NCI-H2107 (cell line): ENCODE measurements at regions not wholly inside any gene's neighbourhood (a gene's known extent, or its start where the extent isn't known, plus 50 kb on each side); places are given as distances from the start of the nearest gene placed in this dataset.

ENCODE experiments used
- DNase-seq: peaks from one replicate; lab custom pipeline; 2025; lab: John Stamatoyannopoulos, UW

GRCh38 chr10:108850138-108850854, 1073.0 kb downstream of the XPNPEP1 start:
- no peak for DNase-seq

DNA sequence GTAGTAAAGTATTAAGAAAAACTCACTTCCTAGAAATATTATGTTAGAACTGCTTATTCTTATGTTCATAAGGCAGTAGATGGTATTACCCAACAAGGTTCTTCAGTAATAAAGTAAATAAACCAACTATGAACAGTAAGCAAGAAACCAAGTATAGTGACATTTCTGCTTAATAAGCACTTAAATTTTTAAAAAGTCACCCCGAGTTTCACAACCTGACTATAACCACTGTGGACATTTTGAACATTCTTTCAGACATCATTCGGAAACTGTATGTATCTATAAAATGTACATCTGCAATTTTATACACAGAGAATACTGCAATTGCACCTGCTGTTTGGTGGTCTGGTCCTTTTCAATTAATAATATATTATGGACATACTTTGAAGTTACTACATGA, 1073.6 kb downstream of the XPNPEP1 start:
- DNase-seq: no peak

DNA sequence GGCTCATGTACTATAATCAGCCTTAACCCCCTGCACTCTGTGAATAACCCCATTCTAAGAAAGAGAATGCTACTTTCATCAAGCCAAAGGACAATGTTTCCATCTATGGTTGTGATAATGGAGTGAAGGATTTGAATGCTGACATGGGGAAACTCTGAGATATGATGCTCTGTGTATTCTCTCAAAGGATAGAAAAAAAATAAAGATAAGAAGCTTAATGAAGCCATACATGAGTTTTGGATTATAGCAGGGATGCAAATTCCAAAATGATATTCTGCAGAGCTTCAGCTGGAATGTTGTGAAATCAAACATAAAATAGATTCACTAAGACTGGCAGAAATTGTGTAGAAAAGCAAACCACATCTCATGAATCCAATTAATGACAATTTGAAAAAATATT, 1074.1 kb downstream of the XPNPEP1 start:
- DNase-seq: no peak

- DNase-seq: no peak
Observed at GRCh38 chr10:108848046-108848445, 1075.3 kb downstream of the XPNPEP1 start.

DNA sequence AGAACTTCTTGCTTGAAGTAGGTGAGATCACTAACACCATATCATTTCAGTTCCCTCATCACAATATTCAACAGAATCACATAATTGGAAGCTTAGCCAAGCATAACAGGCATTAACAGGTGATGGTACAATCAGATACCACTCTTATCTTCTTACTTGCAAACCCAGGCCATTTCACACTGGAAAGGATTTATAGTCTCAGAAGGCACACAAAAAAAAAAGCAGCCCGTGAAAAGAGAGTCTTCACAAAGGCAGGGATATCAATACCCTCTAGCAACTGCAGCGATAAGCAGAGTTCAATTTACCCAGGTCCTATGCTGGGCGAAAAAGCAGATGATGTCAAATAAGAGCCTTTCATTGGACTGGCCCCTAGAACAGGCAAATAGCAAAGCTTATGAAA, 1082.4 kb downstream of the XPNPEP1 start:
- DNase-seq: no peak

- DNase-seq: no peak
Observed at GRCh38 chr10:108836362-108836761, 1086.9 kb downstream of the XPNPEP1 start.

DNA sequence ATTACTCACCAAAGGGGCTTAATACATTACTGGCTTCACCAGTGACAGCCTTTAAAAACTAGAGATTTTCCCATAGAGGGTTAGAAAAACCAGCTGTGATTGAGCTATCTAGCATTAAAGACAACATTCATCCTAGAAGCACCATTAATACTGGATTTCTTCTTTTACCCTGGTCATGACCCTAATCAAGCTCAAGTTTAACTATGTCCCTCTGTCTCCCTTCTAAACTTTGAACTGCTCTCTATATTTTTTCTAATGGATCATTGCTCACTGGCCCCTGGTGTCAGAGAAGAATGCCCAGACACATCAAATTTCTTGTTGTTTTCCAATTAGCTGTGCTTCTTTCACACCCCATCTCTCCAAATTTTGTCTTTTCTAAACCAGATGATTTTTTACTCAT, 1101.3 kb downstream of the XPNPEP1 start:
- DNase-seq: no peak

- DNase-seq: no peak
Observed at GRCh38 chr10:108819302-108819701, 1104.0 kb downstream of the XPNPEP1 start.

DNA sequence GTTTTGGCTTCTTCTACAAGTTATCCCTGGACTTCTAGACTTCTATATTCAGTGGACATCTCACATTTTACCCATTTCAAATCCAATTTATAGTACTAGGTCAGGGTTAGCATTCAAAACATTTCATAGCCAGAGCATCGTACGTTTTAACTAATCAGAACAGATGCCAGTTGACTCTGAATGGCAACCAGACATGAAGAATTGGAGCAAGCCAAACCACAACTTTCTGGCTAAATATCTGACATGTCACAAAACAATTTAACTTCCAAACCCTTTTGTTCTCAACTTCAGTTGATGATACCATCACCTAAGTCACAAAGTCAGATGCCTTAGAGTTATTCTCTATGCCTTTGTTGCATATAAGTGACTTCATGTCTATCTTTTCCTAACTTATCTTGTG, 1105.7 kb downstream of the XPNPEP1 start:
- no peak for DNase-seq

DNA sequence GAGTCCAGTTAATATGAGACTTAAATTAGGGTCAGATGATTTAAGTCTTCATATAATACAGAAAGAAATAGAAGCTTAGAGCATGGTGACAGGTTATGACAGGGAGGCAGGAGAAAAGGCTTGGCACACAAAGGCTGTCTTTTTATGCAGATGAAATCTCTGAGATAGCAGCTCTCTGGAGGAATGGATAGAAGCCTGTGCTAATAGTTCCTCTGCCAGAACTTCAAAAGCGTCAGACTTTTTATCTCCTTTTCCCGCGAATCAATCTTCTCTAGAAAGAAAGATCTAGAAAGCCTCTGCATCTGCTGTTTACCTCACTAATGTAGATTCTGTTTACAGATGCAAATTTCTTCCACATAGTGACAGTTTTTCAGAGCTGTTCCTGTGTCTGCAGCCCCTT, 1106.2 kb downstream of the XPNPEP1 start:
- no peak for DNase-seq

DNA sequence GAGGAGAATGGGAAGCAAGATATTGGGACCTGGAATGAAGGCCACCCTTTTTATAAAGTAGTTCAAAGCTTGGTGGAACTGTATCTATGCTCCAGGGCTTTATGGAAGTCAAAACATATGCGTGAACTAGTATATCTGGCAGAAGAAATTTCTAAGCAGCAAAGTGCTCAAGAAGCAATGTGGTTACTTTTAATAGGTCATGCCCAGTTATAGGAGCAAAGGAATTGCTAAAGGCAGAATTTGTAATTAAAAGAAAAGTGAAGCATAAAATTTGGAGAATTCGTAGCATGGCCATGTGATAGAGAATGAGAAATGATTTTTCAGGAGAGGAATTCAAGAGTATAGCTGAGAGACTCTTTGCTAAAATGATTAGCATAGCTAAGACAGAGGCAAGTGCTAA, 1110.4 kb downstream of the XPNPEP1 start:
- no peak for DNase-seq

DNA sequence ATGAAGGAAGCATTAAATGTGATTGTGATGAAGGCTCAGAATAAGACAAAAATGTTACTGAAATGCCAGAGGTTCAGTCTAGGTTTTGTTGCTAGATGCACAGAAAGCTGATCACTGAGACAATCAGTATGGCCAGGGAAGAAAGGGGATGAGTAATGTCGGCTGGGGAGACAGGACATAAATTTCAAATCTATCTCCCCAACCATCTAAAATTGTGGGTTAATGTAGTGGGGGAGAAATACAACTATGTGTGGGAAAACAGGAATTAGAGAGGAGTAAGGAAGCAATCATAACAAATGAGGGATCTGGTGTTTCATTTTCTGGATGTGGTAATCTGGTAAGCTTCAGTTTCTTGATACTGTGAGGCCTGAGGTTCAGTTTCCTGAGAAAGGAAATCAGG, 1111.0 kb downstream of the XPNPEP1 start:
- no peak for DNase-seq

GRCh38 chr10:108808228-108808627, 1115.1 kb downstream of the XPNPEP1 start:
- no peak for DNase-seq

GRCh38 chr10:108801775-108802517, 1121.4 kb downstream of the XPNPEP1 start:
- no peak for DNase-seq

- no peak for DNase-seq
Observed at GRCh38 chr10:108801220-108801619, 1122.1 kb downstream of the XPNPEP1 start.

DNA sequence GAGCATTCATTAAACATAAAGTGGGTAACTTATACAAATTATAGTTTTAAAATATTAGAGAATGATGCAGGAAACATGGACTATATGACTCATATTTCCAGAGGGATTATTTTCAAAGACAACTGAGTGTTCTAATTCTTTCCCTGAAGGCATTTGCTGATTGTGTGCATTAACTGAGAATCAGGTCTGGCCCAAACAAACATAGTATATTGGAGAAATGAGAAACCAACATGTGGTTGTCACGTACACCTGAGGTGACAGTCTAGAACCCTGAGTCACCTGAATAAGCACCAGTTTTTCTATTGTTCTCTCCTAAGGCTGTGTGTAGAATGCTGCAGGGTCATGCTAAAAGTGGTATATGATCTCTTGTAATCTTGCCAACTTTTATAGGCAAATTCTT, 1125.7 kb downstream of the XPNPEP1 start:
- DNase-seq: no peak

DNA sequence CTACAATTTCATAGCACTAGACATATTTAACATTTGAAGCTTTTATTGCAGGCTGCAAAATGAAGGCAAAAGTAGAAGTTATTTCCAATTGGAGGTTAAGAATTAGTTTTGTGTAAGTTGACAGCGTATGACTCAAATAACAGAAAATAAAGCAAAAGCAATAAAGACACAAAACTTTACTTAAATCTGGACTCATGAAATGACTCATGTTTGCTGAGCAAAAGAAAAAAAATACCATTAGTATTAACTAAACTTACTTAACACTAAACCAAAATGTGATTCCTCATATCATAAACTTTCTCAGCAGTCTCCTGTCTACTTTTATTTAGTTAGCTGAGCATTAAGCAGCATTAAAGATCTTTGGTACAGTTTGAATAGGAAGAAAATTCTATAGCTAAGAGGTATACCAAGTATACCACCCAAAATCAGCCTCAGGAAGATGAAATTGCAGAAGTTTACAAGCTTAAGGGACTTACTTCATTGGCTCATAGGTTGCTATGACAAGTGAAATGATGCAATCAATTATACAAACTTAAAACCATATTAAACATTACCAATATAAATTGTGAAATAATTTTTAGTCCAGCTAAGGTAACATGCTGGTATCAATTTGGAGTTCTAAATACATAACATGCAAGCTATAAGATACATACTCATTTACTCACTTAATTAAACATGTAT, 1131.4 kb downstream of the XPNPEP1 start:
- no peak for DNase-seq

- no peak for DNase-seq
Observed at GRCh38 chr10:108791030-108791429, 1132.3 kb downstream of the XPNPEP1 start.

DNA sequence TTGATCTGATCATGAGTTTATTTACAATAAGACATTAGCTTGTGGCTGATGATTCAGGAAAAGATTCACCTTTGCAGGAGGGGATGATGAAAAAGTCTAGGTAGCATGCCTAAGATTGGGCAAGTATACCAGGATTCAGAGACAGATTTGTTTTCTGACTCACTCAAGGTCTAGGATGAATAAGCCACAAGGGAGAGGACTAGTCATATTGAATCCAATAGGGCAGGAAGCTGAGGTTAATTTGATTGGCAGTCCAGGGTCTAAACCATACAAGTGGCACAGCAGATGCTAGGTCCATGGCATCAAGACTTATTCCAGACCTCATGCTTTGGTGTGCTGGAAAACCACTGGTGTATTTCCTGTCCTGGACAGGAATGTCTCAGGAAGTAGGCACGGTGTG, 1133.4 kb downstream of the XPNPEP1 start:
- DNase-seq: no peak

DNA sequence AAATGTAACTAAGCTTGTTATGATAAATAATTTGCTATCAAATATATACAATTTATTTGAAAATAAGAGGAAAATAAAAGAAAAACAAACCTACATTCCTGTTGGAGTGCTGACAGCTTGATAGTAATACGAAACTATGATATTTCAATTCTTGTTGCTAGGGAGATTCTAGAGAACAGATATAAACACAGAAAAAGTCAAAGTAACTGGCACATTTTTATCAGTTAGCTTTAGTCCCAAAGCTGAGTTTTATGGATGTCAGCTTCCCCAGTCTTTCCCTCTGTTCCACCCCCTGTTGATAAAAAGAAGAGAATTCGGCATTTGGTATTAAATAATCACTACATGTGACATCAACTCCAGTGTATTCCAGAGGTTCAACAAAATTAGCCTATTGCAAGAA, 1134.0 kb downstream of the XPNPEP1 start:
- no peak for DNase-seq

DNA sequence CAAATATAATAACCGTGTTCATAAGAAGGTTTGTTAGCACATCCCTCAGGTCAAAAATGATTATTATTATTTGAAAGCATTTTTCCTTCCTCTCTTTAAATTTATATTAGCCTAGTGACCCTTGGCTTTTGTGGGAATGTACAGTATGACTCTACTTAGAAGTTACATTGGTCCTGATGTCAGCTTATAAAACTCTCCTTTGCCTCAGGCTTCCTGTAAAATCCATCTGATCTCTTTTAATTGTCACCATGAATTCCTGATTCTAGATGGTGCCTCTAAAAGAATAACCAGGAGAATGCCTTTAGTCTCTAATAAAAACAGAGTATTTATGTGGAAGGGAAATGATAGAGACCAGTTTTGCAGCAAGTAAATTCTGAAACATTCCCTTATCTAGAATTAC, 1134.4 kb downstream of the XPNPEP1 start:
- no peak for DNase-seq

- no peak for DNase-seq
Observed at GRCh38 chr10:108787932-108788331, 1135.4 kb downstream of the XPNPEP1 start.

DNA sequence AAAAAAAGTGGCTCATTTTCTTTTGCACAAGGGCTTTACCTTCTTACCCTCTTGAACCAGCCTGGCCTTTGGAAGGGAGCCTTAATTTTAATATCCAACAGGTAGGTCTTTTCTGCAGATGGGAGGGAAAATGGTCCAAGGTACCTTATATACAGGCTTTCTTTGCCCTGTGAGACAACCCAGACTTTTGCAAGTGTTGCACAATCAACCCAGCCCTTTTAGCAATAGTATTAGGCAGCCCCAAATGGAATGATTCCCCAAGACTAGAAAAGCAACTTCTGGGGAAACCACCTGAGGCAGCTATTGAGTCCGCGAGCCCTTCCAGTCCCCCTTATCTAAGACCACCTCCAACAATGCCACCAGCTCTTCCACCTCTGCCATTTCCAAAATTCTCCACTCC, 1138.3 kb downstream of the XPNPEP1 start:
- DNase-seq: no peak
